ENCODE measurements at regions not wholly inside any gene's neighbourhood (a gene's known extent, or its start where the extent isn't known, plus 50 kb on each side); places are given as distances from the start of the nearest gene placed in this dataset.

- no peaks in the 10 kb centered on the region for H3K9me3 Mint-ChIP-seq
- Histone ChIP-seq H3K79me2 (ENCODE audit: low read depth) (no peaks in the 10 kb centered on the region), H3K9ac (no peak overlapping the region), H3K9me3 (ENCODE audit: low read depth) (no peaks in the 10 kb centered on the region), H4K20me1 (ENCODE audit: low read depth) (no peaks in the 10 kb centered on the region), H3K27ac (no peak overlapping the region), H3K4me3 (no peak overlapping the region), H3K4me2 (no peak overlapping the region), H3F3A (ENCODE audit: low read depth) (no peaks in the 10 kb centered on the region), H3K27me3 (no peaks in the 10 kb centered on the region), H2AFZ (replicated peaks) (no peak overlapping the region), H3K36me3 (no peaks in the 10 kb centered on the region), H3K4me1 (no peaks in the 10 kb centered on the region)
- H3K27ac Mint-ChIP-seq, result no peak overlapping the region
- H3K4me3 Mint-ChIP-seq, result no peak overlapping the region
- TF ChIP-seq EZH2 (IDR thresholded peaks at IDR 0.05) (no peak), CTCF (IDR thresholded peaks at IDR 0.05) (no peak), EZH2phosphoT487 (IDR thresholded peaks at IDR 0.05) (no peak)
- no peaks in the 10 kb centered on the region for H3K27me3 Mint-ChIP-seq (ENCODE audit: insufficient read depth, low read depth)
- H3K4me1 Mint-ChIP-seq, result no peaks in the 10 kb centered on the region
- no peaks in the 10 kb centered on the region for H3K36me3 Mint-ChIP-seq
- no peak for DNase-seq (ENCODE audit: low spot score)
These were observed 1844.5 kb downstream of the PCDH7 start for GRCh38 chr4:32564626-32565025.

DNA sequence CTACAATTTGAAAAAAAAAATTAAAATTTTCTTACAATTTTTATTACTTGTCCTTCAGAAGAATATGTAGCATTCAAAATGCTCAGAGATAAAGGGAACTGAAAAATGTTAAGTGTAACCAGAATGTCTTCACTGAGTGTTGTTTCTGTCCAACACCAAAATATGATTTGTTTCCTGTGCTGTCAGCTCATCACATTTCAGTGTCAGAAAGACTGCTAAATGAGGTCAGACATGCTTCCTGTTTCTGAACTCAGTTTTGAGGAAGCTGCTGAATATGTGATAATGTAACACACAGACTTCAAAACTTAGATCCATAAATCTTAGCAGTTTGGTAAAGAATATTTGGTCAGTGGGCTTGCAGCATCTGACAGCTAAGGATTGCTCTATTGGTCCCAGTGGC lies 1849.7 kb downstream of the PCDH7 start:
- H3K27me3 ChIP-seq, result no peaks in the 10 kb centered on the region
- no peak overlapping the region for H3K4me3 Mint-ChIP-seq
- no peaks in the 10 kb centered on the region for H3F3A ChIP-seq (ENCODE audit: low read depth)
- no peak overlapping the region for H3K27ac Mint-ChIP-seq
- TF ChIP-seq EZH2phosphoT487 (IDR thresholded peaks at IDR 0.05), result no peak
- no peak for TF ChIP-seq CTCF (IDR thresholded peaks at IDR 0.05)
- TF ChIP-seq EZH2 (IDR thresholded peaks at IDR 0.05), result no peak
- no peaks in the 10 kb centered on the region for H3K9me3 ChIP-seq (ENCODE audit: low read depth)
- no peak overlapping the region for H2AFZ ChIP-seq (replicated peaks)
- no peaks in the 10 kb centered on the region for H3K36me3 Mint-ChIP-seq
- H3K79me2 ChIP-seq (ENCODE audit: low read depth), result no peaks in the 10 kb centered on the region
- H3K36me3 ChIP-seq, result no peaks in the 10 kb centered on the region
- no peak overlapping the region for H3K9ac ChIP-seq
- no peak for DNase-seq (ENCODE audit: low spot score)
- no peak overlapping the region for H3K27ac ChIP-seq
- H3K4me3 ChIP-seq, result no peak overlapping the region
- no peak overlapping the region for H3K4me2 ChIP-seq
- H4K20me1 ChIP-seq (ENCODE audit: low read depth), result no peaks in the 10 kb centered on the region
- no peaks in the 10 kb centered on the region for H3K9me3 Mint-ChIP-seq
- H3K27me3 Mint-ChIP-seq (ENCODE audit: insufficient read depth, low read depth), result no peaks in the 10 kb centered on the region
- no peaks in the 10 kb centered on the region for H3K4me1 Mint-ChIP-seq
- no peaks in the 10 kb centered on the region for H3K4me1 ChIP-seq

DNA sequence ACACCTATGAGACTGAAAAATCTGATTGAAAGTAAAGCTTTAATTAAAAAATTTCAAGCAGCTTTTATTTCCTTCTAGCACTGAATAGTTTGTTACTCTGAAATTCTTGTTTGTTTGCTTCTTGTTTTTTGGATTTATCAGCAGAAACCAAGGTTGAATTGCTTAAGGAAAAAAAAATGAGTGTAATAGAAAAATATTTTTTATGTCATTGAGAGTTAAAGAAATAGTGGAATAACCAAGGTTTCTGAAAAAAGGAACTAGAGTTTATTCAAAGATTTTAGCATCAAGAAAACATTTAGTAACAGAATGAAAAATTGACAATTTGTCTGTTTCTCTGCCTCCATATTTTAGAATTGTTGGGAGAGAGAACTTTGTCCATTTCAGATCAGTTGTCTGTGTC lies 1852.2 kb downstream of the PCDH7 start:
- Histone ChIP-seq H2AFZ (replicated peaks) (peak overlapping the region; percentile 22), H3K27ac (no peak overlapping the region), H3K27me3 (no peaks in the 10 kb centered on the region)

More for the DNA sequence above, 1852.2 kb downstream of the PCDH7 start:
- Histone ChIP-seq H3K4me3 (no peak overlapping the region), H3K4me2 (no peak overlapping the region), H4K20me1 (ENCODE audit: low read depth) (no peaks in the 10 kb centered on the region), H3F3A (ENCODE audit: low read depth) (no peaks in the 10 kb centered on the region), H3K9ac (no peak overlapping the region), H3K79me2 (ENCODE audit: low read depth) (no peaks in the 10 kb centered on the region), H3K36me3 (no peaks in the 10 kb centered on the region), H3K4me1 (no peaks in the 10 kb centered on the region), H3K9me3 (ENCODE audit: low read depth) (no peaks in the 10 kb centered on the region)
- H3K4me3 Mint-ChIP-seq, result no peak overlapping the region
- H3K9me3 Mint-ChIP-seq, result no peaks in the 10 kb centered on the region
- H3K4me1 Mint-ChIP-seq, result no peaks in the 10 kb centered on the region
- no peak for TF ChIP-seq CTCF (IDR thresholded peaks at IDR 0.05)
- DNase-seq (ENCODE audit: low spot score), result no peak
- H3K27ac Mint-ChIP-seq, result no peak overlapping the region
- no peaks in the 10 kb centered on the region for H3K36me3 Mint-ChIP-seq
- no peaks in the 10 kb centered on the region for H3K27me3 Mint-ChIP-seq (ENCODE audit: insufficient read depth, low read depth)

Data from neural progenitor cell (in vitro differentiated cells).